NCI-H187 (cell line): ENCODE measurements at regions not wholly inside any gene's neighbourhood (a gene's known extent, or its start where the extent isn't known, plus 50 kb on each side); places are given as distances from the start of the nearest gene placed in this dataset.
"Not testable (repeated sequence)": the region's sequence is repeated elsewhere in the genome, so short reads cannot be mapped to it uniquely, and the experiment has no call there.

ENCODE experiments used
- DNase-seq, 2 experiments: peaks; one replicate each; lab custom pipeline; 2025; lab: John Stamatoyannopoulos, UW

DNA sequence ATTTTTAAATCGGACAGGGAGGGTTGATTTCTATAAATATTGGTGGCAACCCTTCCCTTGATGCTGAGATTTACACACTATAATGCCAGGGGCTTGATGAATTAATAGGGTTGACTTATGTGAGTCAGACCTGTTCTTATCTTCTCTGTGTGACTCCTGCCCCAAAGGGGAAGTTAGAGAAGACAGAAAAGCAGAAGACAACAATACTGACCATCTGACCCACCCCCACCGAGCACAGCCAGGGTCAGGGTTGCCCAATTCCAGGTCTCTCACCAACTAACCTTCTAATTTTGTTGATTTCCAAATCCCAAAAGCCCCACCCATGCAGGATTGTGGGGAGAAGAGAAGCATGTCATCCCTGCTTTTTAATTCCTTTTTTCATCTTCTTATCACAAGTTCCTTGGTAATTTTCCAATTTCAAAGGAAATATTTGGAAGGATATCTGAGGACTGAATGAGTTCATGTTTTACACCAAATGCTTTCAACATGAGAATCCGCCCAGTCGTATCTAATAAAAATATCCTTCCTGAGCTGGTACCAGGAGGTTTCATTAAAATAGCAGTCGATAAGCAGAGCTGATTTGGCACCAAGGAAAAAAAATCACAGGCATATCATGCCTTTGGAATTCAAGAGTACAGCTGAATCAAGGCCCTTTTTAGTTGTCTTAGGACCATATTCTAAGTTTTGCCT lies 603.4 kb upstream of the CDH11 start:
- DNase-seq = no peak

DNA sequence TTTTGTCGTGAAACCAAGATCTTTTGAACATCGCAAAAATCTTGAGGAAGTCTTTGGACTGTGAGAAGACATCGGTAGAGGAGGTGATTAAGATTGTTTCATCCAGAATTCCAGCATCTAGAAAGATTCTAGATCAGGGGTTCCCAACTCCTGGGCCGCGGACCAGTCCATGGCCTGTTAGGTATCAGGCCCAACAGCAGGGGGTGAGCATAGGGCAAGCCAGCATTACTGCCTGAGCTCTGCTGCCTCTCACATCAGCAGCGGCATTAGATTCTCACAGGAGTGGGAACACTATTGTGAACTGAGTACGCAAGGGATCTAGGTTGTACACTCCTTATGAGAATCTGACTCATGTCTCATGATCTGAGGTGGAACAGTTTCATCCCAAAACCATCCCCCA lies 600.6 kb upstream of the CDH11 start:
- DNase-seq = no peak

DNA sequence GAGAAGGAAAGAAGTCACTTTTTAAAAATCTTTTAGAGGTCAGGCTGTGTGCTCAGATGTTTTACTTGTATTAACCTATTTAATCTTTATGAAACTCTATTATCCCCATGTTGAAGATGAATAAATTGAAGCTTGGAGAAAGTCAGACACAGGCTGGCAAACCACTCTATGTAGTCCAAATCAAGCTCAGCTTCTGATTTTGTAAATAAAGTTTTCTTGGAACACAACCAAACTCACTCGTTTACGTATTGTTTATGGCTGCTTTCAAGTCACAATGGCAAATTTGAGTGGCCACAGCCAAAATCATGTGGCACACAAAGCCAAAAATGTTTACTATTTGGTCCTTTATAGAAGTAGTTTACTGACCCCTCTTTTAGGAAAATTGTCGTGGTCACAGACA lies 596.0 kb upstream of the CDH11 start:
- no peak for DNase-seq

DNA sequence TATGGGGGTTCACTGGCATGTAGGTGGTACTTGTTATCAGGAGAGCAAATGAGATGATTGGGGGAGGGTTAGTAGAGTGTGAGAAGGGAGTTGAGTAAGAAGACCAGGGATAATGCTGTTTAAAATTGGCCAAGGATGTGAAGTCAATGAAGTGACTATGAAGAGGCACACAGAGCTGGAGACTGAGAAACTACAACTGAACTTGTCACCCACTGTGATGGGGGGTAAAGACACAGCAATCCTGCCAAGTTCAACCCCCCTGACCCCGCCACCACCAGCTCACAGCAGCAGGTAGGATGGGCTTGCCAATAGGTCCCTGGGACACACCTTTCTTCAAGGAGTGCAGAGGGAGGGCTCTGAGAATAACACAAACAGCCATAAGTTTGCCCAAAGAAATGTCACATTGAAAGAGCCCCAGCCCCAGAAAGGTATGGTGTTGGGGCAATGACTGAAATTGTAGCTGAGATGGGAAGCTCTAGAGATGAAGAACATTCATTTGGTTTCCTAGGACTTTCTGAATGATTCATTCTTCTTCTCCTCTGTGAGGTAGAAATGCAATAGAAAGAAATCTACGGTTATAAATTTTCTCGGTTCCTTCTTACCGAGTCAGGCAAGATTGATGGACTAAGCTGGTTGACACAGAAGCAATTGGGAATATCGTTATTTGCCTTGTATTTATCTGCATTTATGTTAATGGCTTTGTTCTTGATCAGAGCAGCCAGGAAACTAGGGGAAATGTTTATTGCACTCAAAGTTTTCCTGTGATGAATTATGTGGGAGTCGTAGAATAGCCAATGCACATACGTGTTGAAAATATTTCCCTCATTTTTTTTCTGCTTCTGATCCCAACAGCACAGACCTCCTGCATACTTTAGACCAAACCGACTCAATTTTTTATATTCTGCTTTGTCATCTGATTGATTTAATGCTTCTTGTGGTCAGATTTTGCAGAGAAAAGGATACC lies 595.2 kb upstream of the CDH11 start:
- DNase-seq = no peak

DNA sequence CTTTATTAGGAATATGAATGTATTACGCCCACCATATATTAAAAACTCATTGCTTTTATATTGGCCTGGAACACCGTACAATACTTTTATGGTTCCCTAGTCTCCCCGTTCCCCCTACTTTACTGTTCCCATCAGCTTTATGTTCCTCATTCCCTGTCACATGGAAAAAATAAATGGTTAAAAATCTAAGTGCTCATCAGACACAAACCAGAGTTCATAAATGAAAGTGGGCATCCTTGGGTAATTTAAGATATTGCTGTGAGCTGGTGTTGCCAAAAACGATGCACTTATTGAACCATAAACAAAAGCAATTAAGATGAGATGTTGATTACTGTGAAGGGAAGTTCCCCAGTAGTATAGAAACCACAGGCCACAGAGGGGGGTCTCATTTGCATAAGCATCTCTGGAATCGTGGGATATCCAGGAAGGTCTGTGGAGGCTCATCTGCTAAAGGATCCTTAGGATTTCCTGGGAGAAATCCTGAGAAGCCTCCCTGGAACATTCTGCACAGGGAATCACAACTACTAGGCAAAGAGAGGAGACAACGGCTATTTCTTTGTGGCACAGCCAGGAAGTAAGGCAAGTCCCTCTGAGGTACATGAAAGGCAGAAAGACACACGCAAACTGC lies 591.4 kb upstream of the CDH11 start:
- no peak for DNase-seq

DNA sequence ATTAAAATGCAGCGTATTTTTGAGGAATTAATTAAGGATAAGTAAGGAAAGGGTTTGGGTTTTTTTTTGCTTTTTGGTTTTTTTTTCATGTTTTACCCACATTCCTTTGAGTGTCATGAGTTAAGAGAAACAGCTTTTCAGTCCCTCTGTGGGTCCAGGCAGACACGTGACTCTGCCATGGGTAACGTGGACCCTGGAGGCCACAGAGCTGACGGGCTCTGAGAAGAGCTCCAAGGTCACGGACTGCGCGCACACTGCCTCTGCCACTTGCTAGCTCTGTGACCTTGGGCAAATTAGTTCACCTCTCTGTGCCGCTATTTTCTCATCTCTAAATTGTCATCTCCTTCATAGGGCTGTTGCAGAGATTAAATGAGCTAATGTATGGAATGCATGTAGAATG lies 588.2 kb upstream of the CDH11 start:
- DNase-seq = no peak

DNA sequence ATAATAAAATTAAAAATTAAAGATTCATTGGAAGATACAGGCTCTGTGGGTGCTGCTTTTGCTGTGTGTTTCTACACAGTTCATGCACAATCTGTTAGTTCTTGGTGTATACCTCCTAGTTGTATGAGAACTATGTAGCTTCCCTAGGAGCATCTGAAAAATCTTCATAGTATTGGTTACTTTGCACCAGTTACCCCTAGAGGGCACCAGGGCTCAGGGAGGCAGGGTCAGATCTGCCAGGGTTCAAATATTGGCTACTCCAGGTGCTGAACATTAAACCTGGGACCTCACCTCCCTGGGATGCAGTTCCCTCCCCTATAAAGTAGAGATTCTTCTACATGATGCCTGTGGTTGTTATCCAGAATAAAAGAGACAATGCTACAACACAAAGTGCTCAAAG lies 583.0 kb upstream of the CDH11 start:
- no peak for DNase-seq

DNA sequence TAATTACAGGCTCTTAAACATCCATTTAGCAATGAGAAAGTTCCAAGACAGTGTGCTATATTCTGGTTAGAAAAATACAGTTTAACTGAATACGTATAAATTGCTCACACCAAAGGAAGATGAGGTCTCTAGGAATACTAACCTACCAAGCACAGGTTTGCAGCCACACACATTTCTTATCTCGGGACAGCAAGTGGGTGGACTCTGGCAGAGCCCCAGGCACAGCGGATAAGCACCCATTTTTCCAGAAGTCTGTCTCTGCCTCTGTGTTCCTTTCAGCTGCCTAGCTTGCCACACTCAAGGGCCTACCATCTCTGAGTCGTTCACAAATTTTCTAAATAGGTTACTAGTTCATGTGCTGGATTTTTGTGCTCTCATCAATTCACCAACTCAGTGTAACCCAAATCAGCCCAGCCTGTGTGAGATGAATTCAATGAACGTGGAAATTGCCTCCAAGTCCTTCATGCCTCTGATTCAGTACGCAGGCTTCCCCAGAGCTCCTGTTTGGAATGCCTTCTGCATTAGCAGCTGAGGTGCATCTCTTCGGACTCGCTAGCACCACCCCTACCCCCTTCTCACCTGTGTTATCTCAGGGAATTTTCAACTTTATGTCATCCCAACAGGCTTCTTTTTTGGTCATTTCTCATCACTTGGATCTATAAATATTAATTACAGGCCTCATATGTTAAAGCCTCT lies 581.0 kb upstream of the CDH11 start:
- DNase-seq = no peak

DNA sequence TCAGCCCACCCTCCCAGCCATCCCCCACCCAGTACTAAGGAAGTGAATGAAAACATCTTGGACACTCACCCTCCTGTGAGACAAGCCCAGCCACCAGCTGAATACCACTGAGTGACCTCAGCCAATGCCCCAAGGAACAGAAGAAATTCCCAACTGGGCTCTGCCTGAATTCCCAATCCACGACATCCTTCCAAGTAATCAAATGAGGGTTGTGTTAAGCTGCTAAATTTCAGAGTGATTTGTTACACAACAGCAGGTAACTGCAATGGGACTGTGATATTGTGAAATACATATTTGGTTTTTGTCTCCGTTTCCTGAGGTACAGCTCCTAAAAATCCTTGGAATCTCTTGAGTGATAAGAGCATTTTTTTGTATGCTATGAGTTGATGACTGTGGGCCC lies 578.7 kb upstream of the CDH11 start:
- DNase-seq = no peak

DNA sequence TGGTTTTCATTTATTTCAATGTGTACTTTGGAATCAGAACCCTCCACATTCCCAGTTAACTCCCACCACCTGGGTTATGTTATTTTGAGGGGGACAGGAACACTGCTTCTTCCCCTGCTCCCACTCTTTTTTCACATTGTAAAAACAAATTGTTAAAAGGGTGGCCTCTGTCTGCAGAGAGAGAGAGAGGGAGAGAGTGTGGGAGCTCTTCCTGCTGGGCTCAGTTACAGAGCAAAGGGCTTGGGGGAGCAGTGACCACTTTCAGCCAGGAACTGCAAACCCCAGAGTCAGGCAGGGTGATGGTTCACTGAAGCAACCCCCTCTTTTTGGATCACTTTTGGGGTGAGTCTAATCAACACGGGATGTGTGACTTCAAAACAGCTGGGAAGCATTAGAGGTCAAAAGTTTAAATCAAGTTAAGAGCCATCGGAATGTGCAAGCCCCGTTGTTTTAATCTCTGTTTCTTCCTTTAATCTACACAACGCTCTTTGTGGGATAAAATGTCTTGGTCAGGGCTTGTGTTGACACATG lies 577.0 kb upstream of the CDH11 start:
- no peak for DNase-seq

DNA sequence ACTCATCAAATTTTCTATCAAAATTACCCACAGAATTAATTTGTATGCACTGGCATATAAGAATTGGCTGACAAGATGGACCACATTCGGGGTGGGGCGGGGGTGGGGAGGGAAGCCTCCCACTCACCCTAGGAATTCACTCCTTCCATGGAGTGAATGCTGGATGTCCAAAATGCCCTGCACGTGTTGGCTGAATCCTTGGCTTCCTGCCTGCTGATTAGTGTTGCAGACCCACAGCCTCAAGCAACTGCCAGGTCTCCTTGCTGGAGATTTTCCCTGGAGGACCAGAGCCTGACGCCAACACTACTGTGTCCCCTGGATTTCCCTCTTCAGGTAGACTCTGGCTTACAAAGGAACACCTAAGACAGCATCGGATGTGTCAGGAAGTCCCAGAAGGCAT lies 575.7 kb upstream of the CDH11 start:
- no peak for DNase-seq

DNA sequence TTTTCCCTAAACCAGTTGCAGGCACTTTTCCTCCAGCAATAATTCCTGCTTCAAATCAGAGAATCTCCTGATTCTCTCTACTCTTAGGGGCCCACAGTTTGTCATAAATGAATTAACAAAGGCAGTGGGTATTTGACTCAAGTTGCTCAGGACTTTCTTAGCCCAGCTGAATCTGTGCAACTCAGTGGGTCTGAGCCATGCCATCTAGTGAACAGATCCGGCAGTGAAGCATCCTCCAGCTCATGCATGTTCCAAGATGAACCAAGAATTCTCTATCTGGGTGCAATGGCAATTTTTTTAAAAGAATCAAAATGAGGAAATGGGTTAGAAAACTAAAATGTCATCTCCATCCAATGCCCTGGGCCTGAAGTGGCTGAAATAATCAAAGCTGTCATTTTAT lies 575.2 kb upstream of the CDH11 start:
- DNase-seq = no peak

DNA sequence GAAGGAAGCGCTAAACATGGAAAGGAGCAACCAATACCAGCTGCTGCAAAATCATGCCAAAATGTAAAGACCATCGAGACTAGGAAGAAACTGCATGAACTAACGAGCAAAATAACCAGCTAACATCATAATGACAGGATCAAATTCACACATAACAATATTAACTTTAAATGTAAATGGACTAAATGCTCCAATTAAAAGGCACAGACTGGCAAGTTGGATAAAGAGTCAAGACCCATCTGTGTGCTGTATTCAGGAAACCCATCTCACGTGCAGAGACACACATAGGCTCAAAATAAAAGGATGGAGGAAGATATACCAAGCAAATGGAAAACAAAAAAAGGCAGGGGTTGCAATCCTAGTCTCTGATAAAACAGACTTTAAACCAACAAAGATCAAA lies 570.0 kb upstream of the CDH11 start:
- not testable (repeated sequence) for DNase-seq

DNA sequence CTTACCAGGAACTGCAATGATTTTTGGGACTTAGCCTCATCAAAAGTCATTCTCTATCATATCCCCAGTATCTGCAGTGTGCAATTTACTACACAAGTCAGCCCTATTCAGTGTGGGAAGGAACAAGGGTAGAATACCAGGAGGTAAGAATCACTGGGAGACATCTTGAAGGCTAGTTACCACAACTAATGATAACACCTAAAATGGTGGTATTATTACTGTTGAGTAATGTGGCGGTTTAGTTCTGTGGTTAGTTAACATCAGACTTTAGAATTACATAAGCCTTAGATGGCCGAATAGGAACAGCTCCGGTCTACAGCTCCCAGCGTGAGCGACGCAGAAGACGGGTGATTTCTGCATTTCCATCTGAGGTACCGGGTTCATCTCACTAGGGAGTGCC lies 567.9 kb upstream of the CDH11 start:
- DNase-seq = no peak

DNA sequence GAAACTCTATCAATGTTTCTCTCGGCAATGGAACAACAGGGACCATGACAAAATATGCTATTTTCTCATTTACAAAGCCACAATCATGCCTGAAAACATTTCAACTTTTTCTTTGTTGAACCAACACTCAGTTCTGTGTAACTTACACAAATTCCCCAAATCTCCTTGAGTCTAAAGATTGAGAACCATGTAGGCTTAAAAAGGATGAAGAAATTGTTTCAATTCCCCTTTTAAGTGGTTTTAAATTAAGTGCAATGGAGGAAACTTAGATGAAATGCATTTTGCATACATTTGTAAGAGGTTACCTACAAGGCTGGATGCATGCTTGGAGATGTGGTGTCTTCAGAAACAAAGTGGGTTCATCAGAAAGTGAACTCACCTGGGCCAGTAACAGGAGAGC lies 566.4 kb upstream of the CDH11 start:
- DNase-seq = no peak

DNA sequence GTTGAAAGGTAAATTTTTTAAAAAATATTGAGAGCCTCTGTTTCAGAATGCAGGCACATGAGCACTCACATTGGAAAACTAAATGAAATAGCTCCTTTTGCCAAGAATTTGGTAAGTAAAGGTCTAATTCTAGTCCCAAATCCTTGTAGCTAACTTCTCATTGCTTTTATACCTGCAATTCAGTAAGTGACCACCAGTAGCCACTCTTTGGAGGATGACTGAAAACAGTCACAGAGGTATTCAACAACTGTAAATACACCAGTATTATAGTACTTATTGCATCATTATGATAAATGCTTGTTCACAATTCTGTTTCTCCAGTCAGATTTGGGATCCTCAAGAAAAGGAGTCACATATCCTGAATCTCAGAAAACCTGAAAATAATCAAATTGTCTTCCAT lies 562.4 kb upstream of the CDH11 start:
- no peak for DNase-seq

DNA sequence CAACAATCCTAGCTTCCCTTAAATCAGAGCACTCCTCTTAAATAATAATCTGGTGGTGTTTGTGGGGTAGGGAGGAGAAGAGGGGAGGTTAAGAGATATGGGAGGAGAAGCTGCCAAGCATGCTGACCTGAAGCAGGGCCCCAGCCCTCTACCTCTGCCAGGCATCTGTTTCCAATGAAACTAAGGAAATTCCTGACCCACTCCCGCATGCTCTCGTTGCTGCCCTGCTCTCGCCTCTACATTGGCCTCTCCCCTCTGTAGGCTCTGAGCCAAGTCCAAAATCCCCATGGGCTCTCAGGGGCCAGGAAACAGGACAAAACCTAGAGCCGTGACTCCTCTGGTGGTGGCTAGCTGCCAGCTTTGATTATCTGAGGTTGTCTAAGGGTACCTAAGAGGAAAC lies 559.5 kb upstream of the CDH11 start:
- DNase-seq = no peak

DNA sequence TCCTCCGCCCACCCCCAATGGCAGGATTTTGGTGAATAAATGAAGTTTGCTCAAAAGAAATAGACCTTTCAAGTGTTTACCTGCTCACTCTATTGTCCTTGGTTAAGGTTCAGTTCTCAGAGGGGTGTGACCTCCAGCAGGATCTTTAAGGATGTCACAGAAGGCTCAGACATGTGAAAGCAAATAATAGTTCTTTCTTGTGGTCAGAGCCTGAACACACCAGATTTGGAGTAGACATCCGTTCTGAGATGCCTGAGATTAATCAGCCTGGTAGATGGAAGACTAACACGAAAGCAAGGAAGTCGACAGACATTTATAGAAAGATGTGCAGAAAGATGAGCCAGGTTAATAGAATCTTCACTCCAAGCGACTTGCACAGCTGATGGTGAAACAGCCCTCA lies 557.9 kb upstream of the CDH11 start:
- DNase-seq = no peak

DNA sequence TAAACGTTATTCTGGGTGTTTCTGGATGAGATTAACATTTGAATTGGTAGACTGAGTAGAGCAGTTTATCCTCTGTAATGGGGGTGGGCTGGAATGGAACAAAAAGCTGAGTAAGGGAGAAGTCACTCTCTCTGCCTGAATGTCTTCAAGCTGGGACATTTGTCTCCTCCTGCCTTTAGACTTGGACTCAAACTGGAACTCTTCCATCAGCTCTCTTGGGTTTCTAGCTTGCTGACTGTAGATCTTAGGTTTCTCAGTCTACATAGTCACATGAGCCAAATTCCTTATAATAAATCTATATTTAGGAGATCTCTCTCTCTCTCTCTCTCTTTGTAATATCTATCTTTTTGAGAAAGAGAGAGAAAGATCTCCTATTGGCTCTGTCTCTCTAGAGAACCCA lies 553.3 kb upstream of the CDH11 start:
- no peak for DNase-seq

DNA sequence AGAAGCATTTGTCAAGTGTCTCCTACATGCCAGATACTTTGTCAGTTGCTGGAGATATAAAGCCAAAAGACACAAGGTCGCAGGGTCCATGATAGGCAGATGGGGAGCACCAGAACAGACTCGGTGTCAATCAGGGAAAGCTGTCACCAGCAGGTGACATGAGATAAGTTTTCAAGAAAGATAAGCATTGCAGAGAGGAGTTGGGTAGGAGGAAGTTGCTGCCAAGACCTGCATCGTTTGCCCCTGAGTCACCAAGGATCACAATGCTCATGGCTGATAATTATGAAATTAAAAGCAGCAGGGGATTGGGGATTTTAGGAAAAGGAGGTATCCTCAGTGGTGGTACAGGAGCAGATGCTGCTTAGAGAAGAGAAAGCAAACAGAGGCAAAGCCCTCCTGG lies 551.1 kb upstream of the CDH11 start:
- DNase-seq = no peak

DNA sequence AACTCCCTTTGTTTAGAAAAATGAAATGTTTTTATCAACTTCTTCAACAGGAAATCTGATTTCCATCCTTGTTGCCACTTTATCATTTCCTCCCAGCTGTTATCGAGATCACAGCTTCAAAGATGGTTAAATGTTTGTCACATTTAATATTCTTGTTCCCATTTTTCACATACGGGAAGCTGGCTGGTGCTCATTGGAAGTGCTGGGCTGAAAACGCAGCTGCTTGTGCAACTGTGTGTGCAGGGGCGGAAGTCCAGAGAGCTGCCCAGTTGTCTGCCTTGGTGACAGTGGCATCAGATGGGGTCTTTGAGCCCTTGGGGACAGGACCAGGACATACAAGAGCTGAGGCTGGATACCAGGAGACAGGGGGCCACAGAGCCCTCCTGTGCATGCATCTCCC lies 549.2 kb upstream of the CDH11 start:
- DNase-seq = no peak

DNA sequence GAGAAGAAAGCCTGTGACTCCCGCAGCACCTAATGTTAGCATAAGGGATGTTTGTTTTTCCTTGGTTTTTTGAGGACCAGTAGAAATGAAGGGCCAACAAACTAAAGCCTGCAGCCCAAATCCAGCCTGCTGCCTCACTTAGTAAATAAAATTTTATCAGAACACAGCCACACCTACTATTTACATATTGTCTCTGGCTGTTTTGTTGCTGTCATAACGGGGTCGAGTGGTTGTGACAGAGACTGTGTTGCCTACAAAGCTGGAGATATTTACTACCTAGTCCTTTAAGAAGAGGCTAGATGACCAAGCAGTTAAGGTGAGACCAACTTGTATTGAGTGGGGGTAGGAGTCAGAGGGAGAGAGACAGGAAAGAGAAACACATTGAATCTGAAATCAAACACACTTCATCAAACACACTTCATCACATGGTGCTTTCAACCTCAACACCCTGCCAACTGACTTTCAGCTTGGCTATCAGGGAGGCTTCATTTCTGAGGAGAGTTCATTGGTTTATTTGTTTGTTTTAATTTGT lies 546.3 kb upstream of the CDH11 start:
- no peak for DNase-seq
